ENCODE measurements at regions not wholly inside any gene's neighbourhood (a gene's known extent, or its start where the extent isn't known, plus 50 kb on each side); places are given as distances from the start of the nearest gene placed in this dataset.
A peak's percentile ranks its signal among the peaks of the same experiment; 100 is the strongest.
"Not testable (repeated sequence)": the region's sequence is repeated elsewhere in the genome, so short reads cannot be mapped to it uniquely, and the experiment has no call there.

GRCh38 chr11:3583476-3583875, 58.3 kb downstream of the ART5 start:
- H3K27ac ChIP-seq = not testable (repeated sequence)

GRCh38 chr11:3581389-3581725, 60.4 kb downstream of the ART5 start:
- TF ChIP-seq CTCF (IDR thresholded peaks at IDR 0.05) = peak; percentile 70
- H3K27ac ChIP-seq = not testable (repeated sequence)

GRCh38 chr11:3580487-3581388, 61.1 kb downstream of the ART5 start:
- H3K27ac ChIP-seq = not testable (repeated sequence)
- peak; percentile 91 for TF ChIP-seq CTCF (IDR thresholded peaks at IDR 0.05)

GRCh38 chr11:3579600-3580459, 62.0 kb downstream of the ART5 start:
- not testable (repeated sequence) for H3K27ac ChIP-seq

GRCh38 chr11:3576066-3576604, 65.7 kb downstream of the ART5 start:
- H3K27ac ChIP-seq = not testable (repeated sequence)

- H3K27ac ChIP-seq = not testable (repeated sequence)
Measured at GRCh38 chr11:3572976-3573647, 68.7 kb downstream of the ART5 start.

GRCh38 chr11:3571752-3572151, 70.0 kb downstream of the ART5 start:
- not testable (repeated sequence) for H3K27ac ChIP-seq

- H3K27ac ChIP-seq = not testable (repeated sequence)
Measured at GRCh38 chr11:3565838-3566237, 76.0 kb downstream of the ART5 start.

- not testable (repeated sequence) for H3K27ac ChIP-seq
- TF ChIP-seq CTCF (IDR thresholded peaks at IDR 0.05) = peak; percentile 22; the same call in 1 of the 2 replicates
Measured at GRCh38 chr11:3564383-3564782, 77.4 kb downstream of the ART5 start.

GRCh38 chr11:3554621-3555020, 87.2 kb downstream of the ART5 start:
- H3K27ac ChIP-seq = not testable (repeated sequence)

- H3K27ac ChIP-seq = not testable (repeated sequence)
Measured at GRCh38 chr11:3544990-3545389, 96.8 kb downstream of the ART5 start.

GRCh38 chr11:3538220-3538619, 103.6 kb downstream of the ART5 start:
- H3K27ac ChIP-seq = not testable (repeated sequence)

GRCh38 chr11:3537254-3537653, 104.5 kb downstream of the ART5 start:
- H3K27ac ChIP-seq = not testable (repeated sequence)

- not testable (repeated sequence) for H3K27ac ChIP-seq
Measured at GRCh38 chr11:3532958-3533357, 108.8 kb downstream of the ART5 start.

- H3K27ac ChIP-seq = not testable (repeated sequence)
Measured at GRCh38 chr11:3531280-3531679, 110.5 kb downstream of the ART5 start.

GRCh38 chr11:3523567-3523966, 118.2 kb downstream of the ART5 start:
- not testable (repeated sequence) for H3K27ac ChIP-seq

- not testable (repeated sequence) for H3K27ac ChIP-seq
Measured at GRCh38 chr11:3520905-3521304, 120.9 kb downstream of the ART5 start.
